HG03442 (cell line): ENCODE measurements at regions not wholly inside any gene's neighbourhood (a gene's known extent, or its start where the extent isn't known, plus 50 kb on each side); places are given as distances from the start of the nearest gene placed in this dataset.

Experiments
- ATAC-seq: cut with Tn5 transposase; IDR thresholded peaks from one replicate; pipeline ENCODE4 v1.9.1; 2021; ENCODE audit warnings: mild to moderate bottlenecking, moderate library complexity; ENCODE audit not compliant: unreplicated experiment

GRCh38 chr13:74450525-74450845 is 316.3 kb upstream of the KLF12 start:
- no peak for ATAC-seq

GRCh38 chr13:74449811-74450524 is 315.8 kb upstream of the KLF12 start:
- ATAC-seq, result no peak

GRCh38 chr13:74444864-74445479 is 310.8 kb upstream of the KLF12 start:
- no peak for ATAC-seq

- ATAC-seq, result no peak
Measured at GRCh38 chr13:74444161-74444571, 310.0 kb upstream of the KLF12 start.

GRCh38 chr13:74443631-74444030 is 309.4 kb upstream of the KLF12 start:
- no peak for ATAC-seq

- ATAC-seq, result no peak
Measured at GRCh38 chr13:74442751-74443150, 308.5 kb upstream of the KLF12 start.

- ATAC-seq, result no peak
Measured at GRCh38 chr13:74438901-74439300, 304.7 kb upstream of the KLF12 start.

GRCh38 chr13:74434782-74435181 is 300.6 kb upstream of the KLF12 start:
- ATAC-seq, result no peak

- no peak for ATAC-seq
Measured at GRCh38 chr13:74424455-74424854, 290.3 kb upstream of the KLF12 start.

GRCh38 chr13:74423434-74423833 is 289.2 kb upstream of the KLF12 start:
- ATAC-seq, result no peak

GRCh38 chr13:74414458-74414857 is 280.3 kb upstream of the KLF12 start:
- ATAC-seq, result no peak

GRCh38 chr13:74413482-74413881 is 279.3 kb upstream of the KLF12 start:
- no peak for ATAC-seq

GRCh38 chr13:74409551-74409950 is 275.3 kb upstream of the KLF12 start:
- no peak for ATAC-seq

- no peak for ATAC-seq
Measured at GRCh38 chr13:74406420-74406819, 272.2 kb upstream of the KLF12 start.

- ATAC-seq, result no peak
Measured at GRCh38 chr13:74398599-74398998, 264.4 kb upstream of the KLF12 start.

GRCh38 chr13:74389056-74389455 is 254.9 kb upstream of the KLF12 start:
- ATAC-seq, result no peak

- ATAC-seq, result no peak
Measured at GRCh38 chr13:74388626-74389025, 254.4 kb upstream of the KLF12 start.

- no peak for ATAC-seq
Measured at GRCh38 chr13:74372511-74372910, 238.3 kb upstream of the KLF12 start.

GRCh38 chr13:74367193-74367592 is 233.0 kb upstream of the KLF12 start:
- ATAC-seq, result no peak

GRCh38 chr13:74361274-74361673 is 227.1 kb upstream of the KLF12 start:
- no peak for ATAC-seq

GRCh38 chr13:74346960-74347359 is 212.8 kb upstream of the KLF12 start:
- ATAC-seq, result no peak

- no peak for ATAC-seq
Measured at GRCh38 chr13:74338341-74338740, 204.1 kb upstream of the KLF12 start.

- no peak for ATAC-seq
Measured at GRCh38 chr13:74336546-74336945, 202.3 kb upstream of the KLF12 start.
